ENCODE measurements at regions not wholly inside any gene's neighbourhood (a gene's known extent, or its start where the extent isn't known, plus 50 kb on each side); places are given as distances from the start of the nearest gene placed in this dataset.

DNA sequence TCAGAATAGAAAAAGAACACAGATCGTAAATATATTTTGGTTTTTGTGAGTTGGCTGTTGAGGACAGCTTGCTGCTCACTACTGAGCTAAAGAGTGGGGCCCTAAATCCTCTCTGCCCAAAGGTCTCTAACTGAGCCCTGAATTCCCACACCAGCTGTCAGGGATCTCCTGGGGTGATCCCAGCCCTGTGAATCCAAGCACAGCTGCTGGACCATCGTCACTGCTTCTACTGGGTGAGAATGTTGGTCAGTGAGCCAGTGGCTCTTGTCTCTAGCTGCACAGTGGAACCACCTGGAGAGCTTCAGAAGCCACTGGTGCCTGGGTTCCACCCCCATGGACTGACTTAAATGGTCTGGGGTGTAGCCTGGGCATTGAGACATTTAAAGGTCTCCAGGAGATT lies 90.5 kb upstream of the IL12A start:
- TF ChIP-seq POLR2A (IDR thresholded peaks at IDR 0.05; ENCODE audit: low read depth, low read length): no peak
- no peak for TF ChIP-seq POLR2AphosphoS5 (IDR thresholded peaks at IDR 0.05; ENCODE audit: low read depth, low read length)
